NCI-H1694 (cell line): ENCODE measurements at regions not wholly inside any gene's neighbourhood (a gene's known extent, or its start where the extent isn't known, plus 50 kb on each side); places are given as distances from the start of the nearest gene placed in this dataset.
"Not testable (repeated sequence)": the region's sequence is repeated elsewhere in the genome, so short reads cannot be mapped to it uniquely, and the experiment has no call there.

Source experiments
- DNase-seq: peaks from one replicate; lab custom pipeline; 2025; lab: John Stamatoyannopoulos, UW

DNA sequence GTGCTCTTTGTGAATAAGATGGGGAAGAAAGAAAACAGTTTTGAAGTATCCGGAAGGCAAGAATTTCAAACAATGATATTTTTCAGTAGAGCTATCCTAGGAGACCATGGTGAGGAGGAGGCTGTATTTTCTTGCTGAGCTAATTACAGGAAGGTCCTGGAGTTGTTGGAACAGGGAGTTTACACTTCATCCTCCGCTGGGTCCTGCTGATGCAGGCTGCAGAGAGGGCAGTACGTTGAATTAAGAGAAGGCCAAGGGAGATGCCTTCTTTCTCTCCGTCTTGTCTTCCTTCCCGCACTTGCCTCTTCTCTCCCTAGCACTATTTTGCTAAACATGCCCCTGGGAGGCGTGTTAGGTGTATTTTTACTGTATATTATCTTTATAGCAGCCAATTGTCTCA is 60.0 kb upstream of the EDAR start:
- no peak for DNase-seq

- DNase-seq = no peak
These were observed 59.1 kb upstream of the EDAR start for GRCh38 chr2:109048163-109048562.

- DNase-seq = not testable (repeated sequence)
These were observed 58.5 kb upstream of the EDAR start for GRCh38 chr2:109047569-109047968.

DNA sequence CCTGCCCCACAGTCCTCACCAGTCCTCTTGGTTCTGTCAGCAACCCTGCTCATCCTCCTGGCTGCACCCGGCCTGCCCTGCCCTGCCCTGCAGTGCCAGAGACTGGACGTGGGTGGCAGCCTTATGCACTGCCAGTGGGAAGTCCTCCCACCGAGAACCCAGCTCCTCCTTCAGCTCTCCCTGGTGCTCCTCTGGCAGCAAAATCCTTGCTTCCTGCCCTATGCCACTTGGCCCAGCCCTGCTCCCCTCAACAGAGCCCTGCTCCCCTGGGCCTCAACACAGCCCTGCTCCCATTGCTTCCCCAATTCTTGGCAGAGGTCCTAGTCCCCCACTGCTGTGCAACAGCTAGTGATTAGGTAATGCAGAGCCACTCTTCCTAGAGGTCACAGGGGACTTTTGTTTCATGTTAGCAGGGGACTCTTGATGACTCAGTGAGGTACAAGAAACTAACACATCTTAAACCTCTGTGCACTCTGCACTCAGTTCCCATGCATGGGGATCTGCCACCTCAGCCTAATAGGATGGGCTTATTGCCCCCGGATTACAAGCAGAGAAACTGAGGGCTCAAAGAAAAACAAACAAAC is 58.0 kb upstream of the EDAR start:
- no peak for DNase-seq

- no peak for DNase-seq
These were observed 56.5 kb upstream of the EDAR start for GRCh38 chr2:109045505-109045904.

- no peak for DNase-seq
These were observed 50.0 kb upstream of the EDAR start for GRCh38 chr2:109038992-109039391.
